SU-DHL-6 (cell line): ENCODE measurements at regions not wholly inside any gene's neighbourhood (a gene's known extent, or its start where the extent isn't known, plus 50 kb on each side); places are given as distances from the start of the nearest gene placed in this dataset.

Experiments
- H2AFZ ChIP-seq: fragments of 200-600 bp; sonication (generic); 2 replicates; pipeline ENCODE4 v1.6.1; 2014; ENCODE audit warnings: low read depth, mild to moderate bottlenecking, moderate library complexity, mixed read lengths, antibody characterized with exemption, low read length; ENCODE audit not compliant: severe bottlenecking
- H3F3A ChIP-seq: fragments of 200-600 bp; shearing (Covaris generic); 2 replicates; pipeline ENCODE4 v1.6.0; 2016; ENCODE audit warnings: antibody characterized with exemption, mild to moderate bottlenecking; ENCODE audit not compliant: insufficient read depth
- H3K27ac ChIP-seq: fragments of 200-600 bp; sonication (generic); 2 replicates; pipeline ENCODE4 v1.5.1; 2016; ENCODE audit warnings: low read depth, mild to moderate bottlenecking, low read length, moderate library complexity, mixed read lengths
- H3K27me3 ChIP-seq: fragments of 200-600 bp; sonication (generic), shearing (Covaris generic); 2 replicates; pipeline ENCODE4 v1.6.0; 2014; ENCODE audit warnings: mild to moderate bottlenecking, low read length
- H3K36me3 ChIP-seq: fragments of 200-600 bp; sonication (generic); 2 replicates; pipeline ENCODE4 v1.6.1; 2014; ENCODE audit warnings: mild to moderate bottlenecking, low read length, mixed read lengths
- H3K4me2 ChIP-seq: fragments of 300-600, 200-600 bp; shearing (Covaris generic), sonication (generic); 2 replicates; pipeline ENCODE4 v1.6.0; 2014; ENCODE audit warnings: low read length, low read depth, mild to moderate bottlenecking; ENCODE audit not compliant: poor library complexity, severe bottlenecking
- H3K4me3 ChIP-seq: fragments of 200-600 bp; sonication (generic); 2 replicates; pipeline ENCODE4 v1.5.1; 2014; ENCODE audit warnings: antibody characterized with exemption, low read length, mild to moderate bottlenecking, mixed read lengths; ENCODE audit not compliant: insufficient read depth, poor library complexity, severe bottlenecking
- H3K79me2 ChIP-seq: fragments of 200-600 bp; sonication (generic); 2 replicates; pipeline ENCODE4 v1.6.1; 2014; ENCODE audit warnings: mild to moderate bottlenecking, low read length, moderate library complexity; ENCODE audit not compliant: insufficient read depth
- H3K9ac ChIP-seq: fragments of 200-600 bp; sonication (generic); 2 replicates; pipeline ENCODE4 v1.7.0; 2014; ENCODE audit warnings: mild to moderate bottlenecking, low read length
- H3K9me2 ChIP-seq: fragments of 200-600 bp; sonication (generic); replicated peaks from 2 replicates; pipeline ENCODE4 v1.6.1; 2014; ENCODE audit warnings: low read length; ENCODE audit not compliant: insufficient read depth
- H3K9me3 ChIP-seq: fragments of 200-600 bp; sonication (generic); 2 replicates; pipeline ENCODE4 v1.6.1; 2014; ENCODE audit warnings: low read length, mixed read lengths; ENCODE audit not compliant: insufficient read depth
- H4K20me1 ChIP-seq: fragments of 200-600 bp; sonication (generic); 2 replicates; pipeline ENCODE4 v1.6.1; 2014; ENCODE audit warnings: low read depth, mild to moderate bottlenecking, antibody characterized with exemption, low read length, moderate library complexity, mixed read lengths
- CTCF ChIP-seq: fragments of 200-600 bp; sonication (generic); IDR thresholded peaks from one replicate; pipeline ENCODE4 v1.5.1; 2017; ENCODE audit warnings: antibody characterized with exemption, mild to moderate bottlenecking, low read length, moderate library complexity; ENCODE audit not compliant: insufficient read depth, poor library complexity, severe bottlenecking
- EZH2phosphoT487 ChIP-seq: fragments of 200-600 bp; sonication (generic), shearing (Covaris generic); conservative IDR thresholded peaks from 2 replicates; pipeline ENCODE4 v1.6.1; 2018; ENCODE audit warnings: mild to moderate bottlenecking, antibody characterized with exemption, low read length, moderate library complexity, mixed read lengths

GRCh38 chr2:239706367-239706766 is 305.5 kb upstream of the HDAC4 start:
- TF ChIP-seq EZH2phosphoT487 (no peak), CTCF (no peak)
- Histone ChIP-seq H3K9ac (no peak overlapping the region), H3K79me2 (no peaks in the 10 kb centered on the region), H3K9me2 (no peaks in the 10 kb centered on the region), H3K4me2 (no peak overlapping the region), H3K4me3 (no peak overlapping the region), H3F3A (no peaks in the 10 kb centered on the region), H3K27ac (no peak overlapping the region), H2AFZ (no peak overlapping the region), H4K20me1 (no peaks in the 10 kb centered on the region), H3K9me3 (no peaks in the 10 kb centered on the region), H3K36me3 (no peaks in the 10 kb centered on the region), H3K27me3 (no peaks in the 10 kb centered on the region)

GRCh38 chr2:239704737-239705136 is 303.9 kb upstream of the HDAC4 start:
- TF ChIP-seq EZH2phosphoT487 (no peak), CTCF (no peak)
- H3K27me3 ChIP-seq: no peaks in the 10 kb centered on the region
- H4K20me1 ChIP-seq: no peaks in the 10 kb centered on the region

GRCh38 chr2:239703834-239704233 is 303.0 kb upstream of the HDAC4 start:
- H3K27me3 ChIP-seq: no peaks in the 10 kb centered on the region
- H3K9me2 ChIP-seq: no peaks in the 10 kb centered on the region
- H3K4me2 ChIP-seq: no peak overlapping the region
- no peak overlapping the region for H3K4me3 ChIP-seq
- no peaks in the 10 kb centered on the region for H3K36me3 ChIP-seq
- no peak overlapping the region for H3K27ac ChIP-seq
- no peaks in the 10 kb centered on the region for H3K9me3 ChIP-seq
- no peak overlapping the region for H3K9ac ChIP-seq
- H3F3A ChIP-seq: no peaks in the 10 kb centered on the region
- no peak overlapping the region for H2AFZ ChIP-seq
- TF ChIP-seq CTCF (no peak), EZH2phosphoT487 (no peak)
- H3K79me2 ChIP-seq: no peaks in the 10 kb centered on the region
- no peaks in the 10 kb centered on the region for H4K20me1 ChIP-seq

More at GRCh38 chr2:239704737-239705136, 303.9 kb upstream of the HDAC4 start:
- Histone ChIP-seq H3K9me2 (no peaks in the 10 kb centered on the region), H3K4me2 (no peak overlapping the region), H3K79me2 (no peaks in the 10 kb centered on the region), H3K36me3 (no peaks in the 10 kb centered on the region), H3K27ac (no peak overlapping the region), H3F3A (no peaks in the 10 kb centered on the region), H3K9ac (no peak overlapping the region), H3K4me3 (no peak overlapping the region), H3K9me3 (no peaks in the 10 kb centered on the region), H2AFZ (no peak overlapping the region)
